EH (cell line): ENCODE measurements at regions not wholly inside any gene's neighbourhood (a gene's known extent, or its start where the extent isn't known, plus 50 kb on each side); places are given as distances from the start of the nearest gene placed in this dataset.

Source experiments
- DNase-seq: peaks from one replicate; pipeline ENCODE4 v3.0.0-alpha.2; 2015; ENCODE audit warnings: low read depth

GRCh38 chr2:15734674-15735483 lies 143.2 kb downstream of the DDX1 start:
- DNase-seq, result no peak

GRCh38 chr2:15735484-15736326 lies 144.0 kb downstream of the DDX1 start:
- DNase-seq, result no peak

GRCh38 chr2:15736396-15737180 lies 144.9 kb downstream of the DDX1 start:
- no peak for DNase-seq

GRCh38 chr2:15737314-15738224 lies 145.9 kb downstream of the DDX1 start:
- no peak for DNase-seq

- no peak for DNase-seq
Observed at GRCh38 chr2:15738225-15738546, 146.5 kb downstream of the DDX1 start.

GRCh38 chr2:15738943-15739342 lies 147.3 kb downstream of the DDX1 start:
- DNase-seq, result no peak

GRCh38 chr2:15744820-15745219 lies 153.2 kb downstream of the DDX1 start:
- no peak for DNase-seq

GRCh38 chr2:15745350-15745749 lies 153.7 kb downstream of the DDX1 start:
- no peak for DNase-seq

GRCh38 chr2:15745907-15746702 lies 154.4 kb downstream of the DDX1 start:
- no peak for DNase-seq

GRCh38 chr2:15746703-15747550 lies 155.3 kb downstream of the DDX1 start:
- DNase-seq, result no peak

- no peak for DNase-seq
Observed at GRCh38 chr2:15747603-15748471, 156.2 kb downstream of the DDX1 start.

- peak; percentile 2 for DNase-seq
Observed at GRCh38 chr2:15748736-15749323, 157.2 kb downstream of the DDX1 start.

- no peak for DNase-seq
Observed at GRCh38 chr2:15749460-15750432, 158.1 kb downstream of the DDX1 start.

- no peak for DNase-seq
Observed at GRCh38 chr2:15750433-15750814, 158.8 kb downstream of the DDX1 start.

GRCh38 chr2:15750822-15751329 lies 159.2 kb downstream of the DDX1 start:
- DNase-seq, result no peak

GRCh38 chr2:15751477-15751876 lies 159.8 kb downstream of the DDX1 start:
- no peak for DNase-seq
